ENCODE measurements at regions not wholly inside any gene's neighbourhood (a gene's known extent, or its start where the extent isn't known, plus 50 kb on each side); places are given as distances from the start of the nearest gene placed in this dataset.

GRCh38 chr6:134626589-134626988 lies 308.7 kb upstream of the SGK1 start:
- TF ChIP-seq CTCF (IDR thresholded peaks at IDR 0.05): no peak
- DNase-seq (ENCODE audit: low spot score) (no peak), ATAC-seq (ENCODE audit: low FRiP score) (no peak)

- no peak for DNase-seq (ENCODE audit: low spot score)
- no peak for ATAC-seq (ENCODE audit: low FRiP score)
- no peak for TF ChIP-seq CTCF (IDR thresholded peaks at IDR 0.05)
Measured at GRCh38 chr6:134626086-134626485, 308.2 kb upstream of the SGK1 start.

DNA sequence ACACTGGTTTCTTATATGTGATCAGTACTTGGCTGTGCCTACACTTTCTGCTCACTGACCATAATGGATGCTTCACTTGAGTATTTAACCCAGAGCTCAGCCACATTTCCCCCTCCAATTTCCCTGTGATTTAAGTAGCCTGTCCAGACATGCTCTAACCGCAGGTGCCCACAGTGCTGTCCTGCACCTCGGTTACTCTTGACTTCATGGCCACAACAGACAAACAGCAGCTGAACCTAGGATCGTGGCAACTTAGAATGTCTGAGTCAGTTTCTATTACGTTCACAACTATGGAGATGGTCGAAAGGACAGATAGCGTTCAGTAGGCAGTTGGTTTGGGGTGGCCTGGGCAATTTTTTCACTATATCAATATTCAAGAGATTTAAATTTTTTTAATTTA lies 306.9 kb upstream of the SGK1 start:
- DNase-seq (ENCODE audit: low spot score): no peak
- ATAC-seq (ENCODE audit: low FRiP score): no peak
- TF ChIP-seq CTCF (IDR thresholded peaks at IDR 0.05): no peak

DNA sequence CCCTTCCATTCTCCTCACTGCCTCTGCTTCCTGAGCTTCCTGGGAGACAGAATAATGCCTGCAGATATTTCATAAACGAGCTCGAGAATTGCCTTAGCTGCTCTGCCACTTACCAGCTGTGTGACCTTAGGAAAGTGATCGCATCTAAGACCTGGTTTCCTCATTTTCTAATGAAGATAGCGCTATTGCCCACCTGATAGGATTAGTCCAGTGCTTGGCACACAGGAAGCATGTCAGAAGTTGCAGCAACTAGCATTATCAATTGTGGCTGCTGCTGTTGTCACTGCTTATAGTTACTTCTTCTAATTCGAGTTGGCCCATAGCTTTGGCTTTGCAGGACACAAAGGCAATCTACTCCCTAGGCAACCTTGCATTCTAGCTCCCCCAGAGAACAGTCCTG lies 305.5 kb upstream of the SGK1 start:
- TF ChIP-seq CTCF (IDR thresholded peaks at IDR 0.05): no peak
- DNase-seq (ENCODE audit: low spot score) (no peak), ATAC-seq (ENCODE audit: low FRiP score) (no peak)

DNA sequence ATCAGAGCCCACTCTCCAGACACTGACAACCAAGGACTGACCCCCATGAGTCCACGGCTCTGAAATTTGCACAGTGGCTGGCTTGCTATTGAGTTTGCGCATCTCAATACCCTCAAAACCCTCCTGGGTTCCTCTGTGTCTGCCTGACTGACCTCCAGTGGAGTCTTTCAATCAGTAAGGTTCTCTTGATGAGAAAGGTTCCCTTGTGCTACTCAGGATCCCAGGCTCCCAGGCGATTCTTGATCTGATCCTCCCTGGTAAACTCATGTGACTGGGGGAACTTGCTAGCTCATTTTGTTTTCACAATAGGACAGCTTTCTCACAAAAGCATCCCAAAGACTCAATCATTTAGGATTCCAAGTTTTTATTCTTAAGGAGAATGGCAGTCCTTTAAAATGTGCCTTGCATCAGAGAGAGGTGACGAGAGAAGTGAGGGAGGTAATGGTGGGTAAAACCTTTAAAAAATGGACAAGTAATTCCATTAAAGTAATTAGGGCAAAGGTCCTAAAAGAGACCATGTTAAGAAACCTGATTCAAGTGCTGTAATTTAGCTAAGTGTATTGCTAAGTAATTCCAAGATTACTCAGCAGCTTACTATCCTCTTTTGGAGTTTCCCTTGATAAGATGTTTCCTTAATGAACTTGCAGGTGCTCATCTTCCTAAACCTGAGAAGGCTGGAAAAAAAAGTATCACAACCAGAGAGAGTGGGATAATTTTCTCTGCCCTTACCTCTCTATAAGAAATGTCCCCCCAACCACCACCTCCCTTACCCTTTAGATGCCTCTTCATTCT lies 304.7 kb upstream of the SGK1 start:
- no peak for DNase-seq (ENCODE audit: low spot score)
- peak; percentile 60 for ATAC-seq (ENCODE audit: low FRiP score)
- no peak for TF ChIP-seq CTCF (IDR thresholded peaks at IDR 0.05)

DNA sequence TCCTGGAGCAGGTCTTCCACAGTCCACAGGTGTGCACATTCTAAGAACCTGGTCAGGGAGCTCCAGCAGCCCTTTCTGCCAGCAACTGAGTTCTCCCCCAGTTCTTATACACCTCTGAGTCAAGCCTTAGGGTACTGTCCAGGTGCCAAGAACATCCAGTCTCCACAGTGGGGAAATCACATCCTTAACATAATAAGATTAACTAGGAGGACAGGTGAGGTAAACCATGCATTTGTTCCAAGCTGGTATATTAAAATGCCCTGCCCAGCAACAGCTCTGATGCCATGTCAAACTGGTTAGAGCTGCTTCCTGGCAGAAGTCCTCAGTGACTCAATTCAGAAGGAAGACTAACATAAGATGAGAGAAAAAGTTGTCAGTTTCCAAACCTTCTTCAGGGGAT lies 303.9 kb upstream of the SGK1 start:
- DNase-seq (ENCODE audit: low spot score) (no peak), ATAC-seq (ENCODE audit: low FRiP score) (peak; percentile 86)
- no peak for TF ChIP-seq CTCF (IDR thresholded peaks at IDR 0.05)

- TF ChIP-seq CTCF (IDR thresholded peaks at IDR 0.05): no peak
- ATAC-seq (ENCODE audit: low FRiP score) (no peak), DNase-seq (ENCODE audit: low spot score) (no peak)
Measured at GRCh38 chr6:134619789-134620188, 301.9 kb upstream of the SGK1 start.
